Fibroblast of skin of scalp (primary cell): ENCODE measurements at regions not wholly inside any gene's neighbourhood (a gene's known extent, or its start where the extent isn't known, plus 50 kb on each side); places are given as distances from the start of the nearest gene placed in this dataset.
"Not testable (repeated sequence)": the region's sequence is repeated elsewhere in the genome, so short reads cannot be mapped to it uniquely, and the experiment has no call there.

Experiments used
- DNase-seq: peaks from one replicate; pipeline ENCODE4 v3.0.0-alpha.2; 2013

DNA sequence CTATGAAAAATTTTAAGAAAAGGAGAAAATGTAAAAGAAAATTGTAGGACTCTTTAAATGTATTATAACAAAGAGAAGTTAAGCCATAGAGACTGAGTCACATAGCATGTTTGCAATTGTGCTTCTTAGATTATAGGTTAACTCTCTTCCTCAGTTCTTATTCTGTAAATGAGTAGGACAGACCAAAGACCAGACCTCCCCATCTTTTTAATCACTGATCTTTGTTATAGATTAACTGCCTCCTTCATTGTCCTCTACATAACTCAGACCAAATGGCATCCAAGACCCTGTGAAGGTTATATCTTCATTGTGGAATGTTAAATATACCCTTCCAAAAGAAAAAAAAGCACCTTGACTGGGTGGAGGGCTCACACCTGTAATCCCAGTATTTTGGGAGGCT lies 316.9 kb upstream of the LRRTM4 start:
- DNase-seq, result no peak

DNA sequence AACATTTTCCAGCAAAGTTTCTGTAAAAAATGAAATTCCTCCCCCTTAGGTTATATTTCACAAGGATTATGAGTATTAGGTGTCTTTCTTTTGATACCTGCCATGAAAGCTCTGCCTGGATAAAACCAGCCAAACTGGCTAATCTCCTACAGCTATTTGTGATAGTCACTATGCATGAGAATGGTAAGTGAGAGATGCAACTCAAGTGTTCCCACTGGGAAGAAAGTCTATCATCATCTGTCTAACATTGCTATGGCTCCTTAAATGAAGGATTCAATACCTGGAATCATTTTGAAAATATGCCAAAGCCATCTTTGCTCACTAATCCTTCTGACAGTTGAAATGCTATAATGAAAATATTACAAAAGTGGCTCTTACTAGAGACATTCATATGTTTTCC lies 339.9 kb upstream of the LRRTM4 start:
- no peak for DNase-seq

DNA sequence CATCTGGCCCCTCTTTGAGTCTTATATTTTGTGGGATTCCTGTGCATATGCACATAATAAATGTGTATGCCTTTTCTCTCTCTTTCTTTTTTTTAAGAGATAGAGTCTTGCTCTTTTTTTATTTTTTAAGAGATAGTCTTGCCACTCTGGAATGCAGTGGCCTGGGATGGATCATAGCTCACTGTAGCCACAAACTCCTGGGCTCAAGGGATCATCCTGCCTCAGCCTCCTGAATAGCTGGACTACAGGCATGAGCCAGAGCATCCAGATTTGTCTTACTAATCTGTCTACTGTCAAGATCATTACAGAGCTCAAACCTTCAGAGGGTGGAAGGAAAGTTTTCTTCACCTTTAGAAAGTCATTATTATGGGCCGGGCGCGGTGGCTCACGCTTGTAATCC lies 342.2 kb upstream of the LRRTM4 start:
- DNase-seq, result no peak

DNA sequence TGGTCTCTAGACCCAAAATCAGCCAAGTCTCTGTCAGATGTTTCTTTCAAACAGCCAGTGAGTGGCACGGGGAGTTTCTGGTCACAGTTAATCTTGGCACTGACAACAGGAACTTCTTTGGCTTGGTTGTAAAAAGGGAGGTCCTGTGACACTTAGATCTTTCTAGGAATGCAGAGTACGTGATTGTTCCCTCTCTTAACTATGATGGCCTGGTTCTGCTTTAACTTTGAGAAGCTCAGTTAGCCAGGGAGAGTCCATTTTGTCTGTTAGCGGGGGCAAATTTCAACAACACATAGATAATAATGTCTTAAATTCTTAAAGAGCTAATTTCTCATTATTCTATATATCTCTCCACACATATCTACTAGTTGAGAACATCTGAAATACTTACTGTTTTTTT lies 344.5 kb upstream of the LRRTM4 start:
- no peak for DNase-seq

DNA sequence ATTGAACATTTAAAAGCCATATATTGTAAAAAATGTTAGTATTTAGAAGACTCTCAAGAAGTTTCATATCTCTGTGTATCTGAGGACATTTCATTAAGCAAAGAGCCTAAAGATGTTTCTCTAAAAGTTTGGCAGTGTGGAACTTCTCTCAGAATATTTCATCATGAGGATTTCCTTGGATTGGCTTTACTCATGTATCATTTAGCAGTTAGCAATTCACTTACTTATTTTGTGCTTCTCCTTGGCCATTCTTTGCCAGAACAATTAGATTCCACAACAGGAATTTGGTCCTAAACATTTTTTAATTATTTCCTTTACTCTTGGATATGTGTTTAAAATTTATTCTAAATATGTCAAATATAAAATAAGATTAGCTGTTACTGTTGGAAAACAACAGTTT lies 345.0 kb upstream of the LRRTM4 start:
- no peak for DNase-seq

DNA sequence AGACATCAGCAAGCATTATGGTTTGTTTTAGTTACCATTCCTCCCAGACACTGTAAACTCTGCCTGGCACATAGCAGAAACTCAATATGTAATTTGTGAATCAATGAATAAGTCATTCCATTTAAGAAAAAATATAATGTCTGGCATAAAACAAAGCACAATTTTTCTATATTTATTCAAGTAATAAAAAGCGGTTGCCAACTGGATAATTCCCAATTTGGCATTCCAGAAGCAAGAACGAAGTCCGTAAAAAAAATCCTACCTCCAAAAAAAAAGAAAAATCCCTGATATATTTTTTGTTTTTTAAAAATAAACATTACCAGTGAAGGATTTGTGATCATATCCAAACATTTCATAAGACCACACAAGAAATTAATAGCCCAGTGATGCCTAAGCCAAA lies 351.3 kb upstream of the LRRTM4 start:
- no peak for DNase-seq

DNA sequence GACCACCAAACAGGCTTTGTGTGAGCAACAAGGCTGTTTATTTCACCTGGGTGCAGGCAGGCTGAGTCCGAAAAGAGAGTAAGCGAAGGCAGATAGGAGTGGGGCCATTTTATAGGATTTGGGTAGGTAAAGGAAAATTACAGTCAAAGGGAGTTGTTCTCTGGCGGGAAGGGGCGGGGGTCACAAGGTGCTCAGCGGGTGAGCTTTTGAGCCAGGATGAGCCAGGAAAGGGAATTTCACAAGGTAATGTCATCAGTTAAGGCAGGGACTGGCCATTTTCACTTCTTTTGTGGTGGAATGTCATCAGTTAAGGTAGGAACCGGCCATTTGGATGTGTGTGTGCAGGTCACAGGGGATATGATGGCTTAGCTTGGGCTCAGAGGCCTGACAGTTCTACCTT lies 378.0 kb upstream of the LRRTM4 start:
- DNase-seq, result not testable (repeated sequence)

DNA sequence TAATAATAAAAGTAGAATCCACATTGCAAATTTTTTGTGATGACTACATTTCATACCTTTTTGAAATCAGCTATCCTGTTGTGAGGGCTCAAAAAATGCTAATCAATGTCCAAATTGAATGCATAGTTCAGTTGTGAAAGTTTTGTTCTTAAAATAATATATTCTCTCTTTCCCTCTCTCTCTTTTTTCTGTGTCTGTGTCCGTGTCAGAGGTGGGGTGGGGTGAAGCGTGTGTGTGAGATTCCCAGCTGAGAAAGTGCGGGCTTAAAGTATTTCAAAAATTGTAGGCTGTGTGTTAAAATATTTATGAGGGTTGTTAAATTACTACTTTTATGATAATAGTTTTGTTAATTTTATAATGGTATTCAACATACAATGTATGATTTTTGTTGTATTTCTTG lies 388.0 kb upstream of the LRRTM4 start:
- no peak for DNase-seq

DNA sequence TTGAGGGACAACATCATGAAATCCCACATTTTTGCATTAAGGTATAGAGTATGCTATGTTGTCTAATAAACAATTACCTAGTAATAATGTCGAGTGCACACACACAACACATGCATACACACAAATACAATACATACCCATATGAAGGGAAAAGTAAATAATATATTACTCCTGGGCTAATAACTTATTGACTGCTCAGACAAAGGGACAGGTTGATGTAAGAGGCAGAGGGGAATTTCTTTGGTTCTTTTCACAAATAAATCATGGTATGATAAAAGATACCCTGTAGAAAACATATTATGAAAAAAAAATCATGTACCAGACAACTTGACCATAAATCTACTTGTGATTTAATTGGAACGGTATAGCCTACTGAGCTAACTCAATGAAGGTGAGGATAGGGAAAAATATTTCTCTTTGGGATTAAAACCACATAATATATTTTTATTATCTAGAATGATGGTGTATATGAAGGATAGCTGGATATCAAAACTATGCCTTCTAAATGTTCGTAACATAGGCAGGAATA lies 398.7 kb upstream of the LRRTM4 start:
- DNase-seq, result no peak

DNA sequence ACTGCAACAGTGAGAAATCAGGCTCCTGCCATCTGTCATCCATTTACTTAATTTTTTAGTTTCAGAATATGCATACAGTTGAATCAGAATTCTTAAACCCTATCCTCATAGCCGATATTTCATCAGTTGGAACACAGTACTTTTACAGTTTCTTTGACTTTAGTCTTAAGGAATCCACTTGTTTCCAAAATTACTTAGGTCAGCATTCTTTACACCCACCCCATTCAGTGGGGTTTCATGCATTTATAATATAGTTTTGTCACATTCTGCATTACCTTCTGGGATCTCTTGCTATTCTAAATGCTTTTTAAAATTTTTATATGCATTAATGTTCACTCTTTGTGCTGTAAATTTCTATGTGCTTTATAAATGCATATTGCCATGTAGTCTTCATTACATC lies 400.4 kb upstream of the LRRTM4 start:
- no peak for DNase-seq

DNA sequence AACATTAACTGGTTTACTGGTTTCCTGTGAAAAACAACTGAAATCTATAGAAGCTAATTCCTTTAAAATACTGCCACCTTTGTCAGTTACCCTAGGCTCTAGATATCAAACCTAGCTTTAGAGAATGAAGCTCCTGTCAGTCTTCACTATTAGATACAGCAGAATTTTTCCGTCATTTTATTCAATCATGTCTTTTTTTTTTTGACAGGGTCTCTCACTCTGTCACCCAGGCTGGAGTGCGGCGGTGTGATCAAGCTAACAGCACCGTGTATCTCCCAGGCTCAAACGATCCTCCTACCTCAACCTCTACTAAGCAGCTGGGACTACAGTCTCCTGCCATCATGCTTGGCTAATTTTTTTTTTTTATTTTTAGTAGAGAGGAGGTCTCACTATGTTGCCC lies 415.2 kb upstream of the LRRTM4 start:
- DNase-seq, result no peak

DNA sequence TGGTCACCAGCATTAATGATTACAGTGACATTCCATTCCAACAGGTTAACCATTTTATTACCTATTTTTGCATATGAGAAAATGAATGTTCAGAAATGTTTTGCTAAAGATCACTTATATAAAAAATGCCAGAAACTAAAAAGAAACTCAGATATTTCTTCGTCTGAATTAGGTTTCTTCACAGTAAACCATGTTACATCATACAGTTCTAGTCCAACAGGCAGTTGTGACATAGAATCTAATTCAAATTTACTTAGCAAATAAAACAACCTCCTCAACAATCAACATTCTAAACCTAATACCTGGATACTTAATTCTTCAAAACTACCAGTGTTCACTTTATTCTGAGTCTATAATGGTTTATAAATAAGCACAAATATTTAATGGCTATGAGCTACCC lies 416.3 kb upstream of the LRRTM4 start:
- DNase-seq, result no peak

DNA sequence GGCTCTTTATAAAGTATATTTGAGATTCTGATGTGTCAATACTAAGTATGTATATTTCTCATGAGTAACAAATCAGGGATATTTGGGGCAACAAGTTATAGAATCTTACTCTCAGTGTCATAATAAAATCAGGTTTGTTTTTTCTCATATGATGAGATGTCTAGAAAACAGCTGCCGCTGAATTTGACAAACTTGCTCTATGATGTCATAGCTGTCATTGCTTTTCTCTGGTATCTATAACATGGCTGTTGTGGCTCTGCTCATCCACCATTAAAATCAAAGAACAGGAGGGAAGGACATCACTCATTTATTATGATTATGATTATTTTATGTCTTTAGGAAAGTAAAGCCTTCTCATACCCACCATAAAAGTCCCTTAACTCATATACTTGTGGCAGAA lies 417.2 kb upstream of the LRRTM4 start:
- DNase-seq, result no peak

DNA sequence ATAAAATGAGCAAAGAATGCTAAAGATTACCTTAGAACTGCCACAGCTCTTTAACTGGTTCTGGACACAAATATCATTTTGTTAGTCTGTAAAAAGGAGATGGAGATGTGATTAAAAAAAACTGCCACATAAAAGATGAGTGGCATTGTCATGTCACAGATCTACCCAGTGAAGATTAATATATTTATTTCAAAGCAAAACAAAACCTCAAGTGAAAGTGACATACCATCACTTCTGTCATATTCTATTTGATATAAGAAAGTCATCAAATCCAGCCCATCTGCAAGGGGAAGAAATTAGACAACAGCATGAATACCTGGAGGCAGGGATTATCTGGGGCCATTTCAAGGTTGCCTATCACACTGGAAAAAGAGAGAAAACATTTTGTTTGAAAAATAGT lies 417.6 kb upstream of the LRRTM4 start:
- DNase-seq, result no peak

DNA sequence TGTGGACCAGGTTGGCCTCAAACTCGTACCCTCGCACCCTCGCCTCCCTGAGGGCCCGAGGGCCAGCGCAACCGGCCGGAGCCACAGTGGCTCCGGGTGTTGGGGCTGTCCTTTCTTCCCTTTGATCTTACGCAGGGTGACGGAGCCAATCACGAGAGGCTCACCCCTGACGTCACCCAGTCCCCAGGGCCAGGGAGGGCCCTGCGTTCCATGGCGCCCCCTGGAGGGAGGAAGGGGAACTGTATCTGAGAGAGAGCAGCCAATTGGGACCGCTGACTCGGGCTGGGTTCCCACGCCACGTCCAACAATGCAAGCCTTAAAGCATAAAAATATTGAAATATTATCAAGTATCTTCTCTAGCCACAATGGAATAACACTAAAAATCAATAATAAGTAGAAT lies 432.8 kb upstream of the LRRTM4 start:
- no peak for DNase-seq

DNA sequence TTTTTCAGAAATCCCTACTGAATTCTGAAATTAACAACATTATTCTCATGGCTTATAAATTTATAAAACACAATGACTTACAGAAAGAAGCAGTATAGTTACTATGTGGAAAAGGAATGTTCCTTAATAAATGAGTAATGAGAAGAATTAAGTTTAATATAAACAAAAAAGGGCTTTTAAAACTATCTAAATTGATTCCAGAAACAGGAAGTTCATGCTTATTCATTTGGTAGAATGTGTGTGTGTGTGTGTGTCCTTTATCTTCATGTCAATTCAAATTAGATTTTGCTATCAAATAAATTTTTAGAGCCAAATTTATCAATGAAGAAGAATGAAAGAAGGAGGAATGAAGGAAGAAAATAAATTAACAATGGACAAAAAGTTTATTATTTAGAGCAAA lies 440.8 kb upstream of the LRRTM4 start:
- DNase-seq, result no peak

DNA sequence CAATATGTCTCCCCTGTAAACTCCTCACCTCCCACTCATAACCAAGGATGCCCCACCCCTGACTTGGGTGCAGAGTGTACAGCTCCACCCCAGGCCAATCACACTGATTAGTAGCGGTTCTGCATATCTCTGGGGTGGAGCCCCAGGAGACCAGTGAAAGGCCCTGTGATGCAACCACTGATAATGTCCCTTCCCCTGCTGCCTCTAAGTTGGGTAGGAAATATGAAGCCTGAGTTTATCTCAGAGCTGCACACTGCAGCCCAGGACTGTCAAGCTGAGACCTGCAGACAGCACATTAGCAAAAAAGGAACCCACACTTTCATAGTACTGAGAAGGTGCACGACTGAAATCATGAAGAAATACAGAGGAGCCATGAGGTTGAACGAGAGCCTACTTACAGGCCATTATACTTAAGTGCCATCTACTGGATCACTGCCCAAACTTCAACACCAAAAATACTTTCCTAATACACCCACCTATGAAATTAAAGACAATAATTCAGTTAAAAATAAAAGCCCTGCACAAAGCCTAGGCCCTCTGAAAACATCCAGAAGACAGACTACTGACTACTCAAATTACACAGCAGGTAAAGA lies 455.4 kb upstream of the LRRTM4 start:
- DNase-seq, result no peak

DNA sequence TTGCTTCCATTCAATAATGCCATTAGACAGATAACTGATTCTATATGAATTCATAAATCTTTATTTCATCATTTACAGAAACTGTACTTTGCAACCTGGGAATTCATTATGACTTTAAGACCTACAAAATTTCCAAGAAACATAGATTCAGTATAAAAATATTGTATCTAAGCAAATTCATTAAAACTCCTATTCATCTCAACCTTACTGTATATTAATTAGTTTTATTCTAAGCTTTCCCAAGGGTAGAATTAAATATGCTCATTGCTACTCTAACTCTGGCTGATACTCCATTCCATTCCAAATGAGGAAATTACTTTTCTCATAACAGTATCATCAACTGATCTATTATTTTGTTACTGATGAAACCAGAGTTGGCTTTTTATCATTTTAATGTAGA lies 473.0 kb upstream of the LRRTM4 start:
- no peak for DNase-seq

DNA sequence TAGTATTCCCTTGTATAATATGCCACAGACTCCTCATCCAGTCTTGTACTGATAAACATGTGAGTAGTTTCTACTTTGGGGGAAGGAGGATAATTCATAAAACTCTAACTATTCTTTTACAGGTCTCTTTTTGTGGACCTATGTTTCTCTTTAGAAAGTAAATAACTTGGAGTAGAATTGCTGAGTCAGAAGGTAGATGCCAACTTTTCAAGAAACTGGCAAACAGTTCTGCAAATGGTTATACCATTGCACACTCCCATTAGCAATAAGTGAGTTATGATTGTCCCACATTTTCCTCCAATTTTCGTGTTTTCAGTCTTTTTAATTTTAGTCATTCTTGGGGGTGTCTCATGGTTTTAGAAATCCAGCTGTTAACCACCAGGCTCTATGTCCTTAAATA lies 477.2 kb upstream of the LRRTM4 start:
- DNase-seq, result no peak

DNA sequence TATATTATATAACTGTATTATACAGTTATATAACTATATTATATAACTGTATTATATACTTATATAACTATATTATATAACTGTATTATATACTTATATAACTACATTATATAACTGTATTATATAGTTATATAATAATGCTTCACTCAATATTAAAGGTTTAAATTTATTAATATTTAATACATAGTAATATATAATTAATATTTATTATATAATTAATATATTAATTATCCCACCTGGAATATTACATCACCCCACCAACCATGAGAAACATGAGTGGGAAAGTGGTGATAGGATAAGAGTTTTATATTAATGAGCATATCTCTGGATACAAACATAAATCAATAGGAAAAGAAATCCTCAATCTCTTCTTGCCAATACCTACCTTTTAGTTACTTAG lies 487.1 kb upstream of the LRRTM4 start:
- no peak for DNase-seq

DNA sequence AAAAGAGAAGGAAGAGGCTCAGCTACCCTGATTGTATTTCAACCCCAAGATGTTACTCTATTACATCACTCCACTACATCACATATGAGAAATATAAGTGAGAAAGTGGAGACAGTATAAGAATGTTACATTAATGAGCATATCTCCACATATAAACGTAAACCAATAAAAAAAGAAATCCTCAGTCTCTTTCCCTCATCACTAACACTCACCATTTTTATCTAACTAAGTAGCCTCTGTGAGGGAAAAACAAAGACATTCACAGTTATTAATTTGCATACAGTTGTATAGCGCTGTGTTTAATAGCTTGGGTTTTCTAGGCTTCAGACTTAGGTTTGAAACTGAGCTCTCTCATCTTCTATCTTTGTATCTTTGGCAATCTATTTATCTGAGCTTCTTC lies 489.1 kb upstream of the LRRTM4 start:
- DNase-seq, result no peak

DNA sequence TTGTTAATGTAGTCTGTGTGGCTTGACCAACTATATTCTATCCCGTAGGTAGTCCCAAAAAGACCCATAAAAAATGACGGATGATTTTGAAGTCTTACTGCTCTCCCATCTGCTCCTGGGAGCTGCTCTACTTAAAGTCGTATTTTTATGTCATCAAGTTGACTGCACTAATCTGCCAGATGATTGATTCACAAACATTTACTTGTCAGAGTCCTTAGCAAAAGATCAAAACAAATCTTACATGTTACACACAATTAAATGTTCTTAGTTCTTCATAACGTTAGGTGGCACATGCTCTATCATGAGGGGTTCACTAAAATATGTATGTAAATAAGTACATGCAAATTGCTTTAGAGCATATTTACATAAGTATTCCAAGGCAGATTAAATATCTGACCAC lies 498.3 kb upstream of the LRRTM4 start:
- no peak for DNase-seq

DNA sequence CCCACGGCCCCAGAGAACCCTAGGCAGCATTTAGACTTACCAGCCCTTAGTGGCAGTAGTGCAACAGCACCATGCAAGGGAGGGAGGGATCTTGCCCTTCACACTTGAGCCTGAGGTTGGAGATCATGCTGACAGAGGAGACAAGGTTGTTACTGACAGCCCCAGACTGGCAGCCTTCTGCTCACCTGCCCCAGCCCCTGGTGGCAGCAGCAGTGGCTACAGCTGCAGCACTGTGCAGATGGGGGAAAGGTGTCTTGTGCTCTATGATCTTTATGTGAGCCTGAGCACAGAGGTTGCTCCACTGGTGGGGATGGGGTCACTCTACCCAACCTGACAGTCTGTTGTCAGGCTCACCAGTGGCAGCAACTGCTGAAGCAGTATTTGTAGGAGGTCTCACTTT lies 501.2 kb upstream of the LRRTM4 start:
- no peak for DNase-seq

DNA sequence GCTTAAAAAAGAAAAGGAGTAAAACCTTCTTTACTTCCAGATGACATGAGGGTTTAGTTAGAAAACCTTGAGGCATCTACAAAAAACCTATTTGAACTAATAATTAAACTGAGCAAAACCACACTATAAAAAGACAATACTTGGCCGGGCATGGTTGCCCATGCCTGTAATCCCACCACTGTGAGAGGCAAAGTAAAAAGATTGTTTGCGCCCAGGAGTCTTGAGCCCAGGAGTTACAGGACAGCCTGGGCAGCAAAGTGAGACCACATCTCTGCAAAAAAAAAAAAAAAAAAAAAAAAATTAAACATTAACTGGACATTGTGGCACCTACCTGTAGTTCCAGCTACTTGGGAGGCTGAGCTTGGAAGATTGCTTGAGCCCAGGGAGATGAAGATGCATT lies 502.8 kb upstream of the LRRTM4 start:
- no peak for DNase-seq

DNA sequence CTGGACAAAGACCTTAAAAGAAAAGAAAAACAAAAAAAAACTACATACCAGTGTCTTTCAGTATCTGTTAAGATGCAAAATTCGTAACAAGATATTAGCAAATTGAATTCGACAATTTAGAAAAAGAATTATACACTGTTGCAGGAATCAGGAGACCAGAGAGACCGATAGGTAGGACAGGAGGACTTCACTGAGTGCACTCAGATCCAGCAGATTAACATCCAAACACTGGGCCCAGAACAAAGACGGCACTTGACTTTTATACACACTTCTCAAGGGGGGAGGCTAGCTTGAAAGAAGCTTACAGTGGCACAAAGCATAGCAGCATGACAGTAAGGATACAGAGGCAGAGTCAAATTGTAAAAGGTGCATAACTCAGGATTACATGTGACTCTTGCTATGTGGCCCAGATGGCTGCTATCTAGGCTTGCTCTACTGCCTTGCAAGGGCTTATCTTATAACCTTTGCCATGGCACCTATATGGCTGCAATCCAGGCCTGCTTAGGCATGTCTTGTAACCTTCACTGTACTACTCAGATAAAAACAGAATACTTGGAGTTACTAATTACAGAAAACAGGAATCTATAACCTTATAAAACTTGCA lies 507.3 kb upstream of the LRRTM4 start:
- DNase-seq, result no peak
